Globus pallidus (tissue), 1 donor: ENCODE measurements at regions not wholly inside any gene's neighbourhood (a gene's known extent, or its start where the extent isn't known, plus 50 kb on each side); places are given as distances from the start of the nearest gene placed in this dataset.

Experiments
- DNase-seq: peaks from one replicate; pipeline ENCODE4 v3.0.0-alpha.2; 2015; ENCODE audit warnings: low spot score

DNA sequence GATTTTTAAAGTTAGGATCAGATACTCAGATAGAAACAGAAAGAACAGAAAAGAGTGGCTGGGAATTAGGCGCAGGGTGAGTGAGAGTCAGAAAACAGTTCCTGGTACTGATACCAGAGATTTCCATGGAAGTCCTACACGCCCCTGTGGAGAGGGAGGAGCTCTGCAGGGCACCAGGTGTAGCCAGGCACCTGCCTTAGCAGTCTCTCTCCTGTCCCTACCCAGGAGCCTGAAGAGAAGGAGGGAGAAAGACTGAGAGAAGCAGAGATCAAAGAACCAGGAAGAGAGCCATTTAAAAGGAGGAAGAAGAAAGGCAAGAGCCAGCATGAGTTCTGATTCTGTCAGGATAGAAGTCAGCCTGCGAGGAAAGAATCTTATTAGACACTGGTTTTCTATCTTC, 65.0 kb downstream of the CBLN1 start:
- DNase-seq: no peak

DNA sequence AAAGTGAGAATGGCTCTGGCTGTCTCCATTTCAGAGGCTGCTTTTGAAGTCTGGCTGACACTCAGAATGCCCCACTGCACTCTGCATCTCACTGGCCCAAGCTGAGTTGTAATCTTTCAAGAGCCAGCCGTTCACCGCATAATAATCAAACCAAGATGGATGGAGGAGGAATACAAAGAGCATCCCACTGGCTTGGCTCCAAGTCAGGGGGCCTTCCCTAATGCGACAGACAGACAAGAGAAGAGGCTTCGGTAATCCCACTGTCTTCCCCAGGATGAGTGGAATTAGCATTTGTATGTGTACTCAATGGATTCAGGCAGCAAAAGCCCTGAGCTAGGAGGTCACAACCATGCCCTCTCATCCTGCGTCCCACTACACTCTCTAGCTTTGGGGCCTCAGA, 68.0 kb downstream of the CBLN1 start:
- DNase-seq: no peak

DNA sequence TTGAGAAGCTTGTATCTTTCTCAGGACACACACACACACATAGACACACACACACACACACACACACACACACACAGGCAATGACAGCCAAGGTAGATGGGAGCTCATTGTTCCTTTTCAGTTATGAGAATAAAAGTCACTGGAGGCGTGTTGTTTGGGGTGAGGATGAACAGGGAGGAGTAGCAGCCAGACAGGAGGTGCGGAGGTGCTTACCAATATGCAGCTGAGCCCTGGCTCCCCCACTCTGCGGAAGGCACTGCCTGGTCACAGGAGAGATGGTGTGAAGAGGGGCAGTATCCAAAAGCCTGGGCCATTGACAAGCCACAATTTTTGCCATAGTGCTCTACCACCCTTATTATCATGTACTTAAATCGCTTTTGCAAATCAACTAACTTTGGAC, 77.4 kb downstream of the CBLN1 start:
- no peak for DNase-seq

DNA sequence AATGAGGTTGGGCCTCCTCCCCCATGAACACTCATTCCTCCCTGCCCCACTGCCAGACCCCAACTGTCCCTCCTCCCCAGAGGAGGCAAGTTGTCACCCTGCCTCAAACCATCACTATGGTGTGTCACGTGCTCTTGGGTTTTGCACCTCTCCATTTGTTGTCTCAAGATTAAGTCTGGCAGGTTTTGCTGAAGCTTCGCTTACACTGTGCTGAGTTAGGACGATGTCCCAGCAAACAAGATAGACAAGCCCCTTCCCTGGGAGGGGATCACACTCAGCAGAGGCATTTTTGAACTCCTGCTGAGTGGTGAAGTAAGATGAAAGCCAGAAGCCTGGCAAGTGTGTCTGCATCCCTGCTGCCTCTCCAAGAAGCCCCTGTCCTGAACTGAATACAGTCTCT, 78.3 kb downstream of the CBLN1 start:
- DNase-seq: no peak

DNA sequence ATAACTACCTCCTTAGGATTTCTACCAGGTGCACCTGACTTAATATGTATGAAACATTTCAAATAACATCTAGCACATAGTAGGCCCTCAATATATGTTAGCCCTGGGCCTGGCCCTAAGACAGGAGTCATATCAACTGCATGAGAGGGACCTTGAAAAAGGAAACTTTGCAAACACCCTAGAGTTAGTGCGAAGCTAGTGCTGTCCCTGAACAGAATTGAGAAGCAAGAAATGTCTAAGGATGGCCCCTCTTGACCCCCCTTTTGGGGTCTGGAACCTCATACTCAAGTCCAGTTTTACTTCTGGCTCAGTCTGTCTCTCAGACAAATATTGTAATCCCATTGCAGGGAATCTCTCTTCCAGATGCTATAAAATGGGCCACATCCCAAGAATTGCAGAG, 80.5 kb downstream of the CBLN1 start:
- no peak for DNase-seq

DNA sequence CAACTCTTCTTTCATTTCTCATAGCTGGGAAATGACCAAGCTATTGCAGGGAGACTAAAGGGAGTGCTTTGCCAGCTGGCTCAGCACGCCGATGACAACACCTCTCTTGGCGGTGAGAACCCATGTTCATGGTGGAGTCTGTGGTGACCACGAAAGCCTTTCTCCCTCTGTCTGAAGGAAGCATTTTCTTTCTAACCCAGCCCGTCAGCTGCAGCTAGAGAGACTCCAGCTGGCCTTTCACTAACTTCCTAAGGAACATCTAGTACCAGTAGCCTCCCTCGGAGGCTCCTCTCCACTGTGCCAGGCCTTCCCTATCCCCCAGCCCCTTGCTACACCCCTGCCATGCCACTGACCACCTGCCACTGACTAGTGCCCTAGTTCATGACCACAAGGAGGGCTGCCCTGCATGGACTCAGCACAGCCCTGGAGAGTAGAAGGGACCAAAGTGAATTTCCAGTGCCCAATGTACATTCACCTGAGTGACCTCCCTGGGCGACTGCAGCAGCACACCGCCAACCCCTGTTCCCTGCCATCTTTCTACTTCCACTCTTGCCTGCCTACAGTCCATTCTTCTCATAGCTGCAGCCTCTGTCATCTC, 81.3 kb downstream of the CBLN1 start:
- DNase-seq: no peak

DNA sequence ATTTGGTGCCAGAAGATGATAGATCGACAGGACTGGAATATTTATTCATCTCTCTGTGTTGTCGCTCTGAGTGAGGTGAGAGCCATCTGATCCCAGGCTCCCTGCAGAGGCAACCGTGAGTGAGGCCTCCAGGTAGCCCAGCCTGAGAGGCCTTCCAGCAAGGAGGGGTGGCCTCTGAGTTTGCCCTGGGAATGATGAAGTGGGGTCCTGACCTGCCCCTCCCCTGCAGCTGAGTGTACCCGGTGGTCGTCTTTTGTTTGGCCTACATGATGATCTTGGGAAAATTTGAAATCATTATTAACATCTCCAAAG, 86.4 kb downstream of the CBLN1 start:
- no peak for DNase-seq

DNA sequence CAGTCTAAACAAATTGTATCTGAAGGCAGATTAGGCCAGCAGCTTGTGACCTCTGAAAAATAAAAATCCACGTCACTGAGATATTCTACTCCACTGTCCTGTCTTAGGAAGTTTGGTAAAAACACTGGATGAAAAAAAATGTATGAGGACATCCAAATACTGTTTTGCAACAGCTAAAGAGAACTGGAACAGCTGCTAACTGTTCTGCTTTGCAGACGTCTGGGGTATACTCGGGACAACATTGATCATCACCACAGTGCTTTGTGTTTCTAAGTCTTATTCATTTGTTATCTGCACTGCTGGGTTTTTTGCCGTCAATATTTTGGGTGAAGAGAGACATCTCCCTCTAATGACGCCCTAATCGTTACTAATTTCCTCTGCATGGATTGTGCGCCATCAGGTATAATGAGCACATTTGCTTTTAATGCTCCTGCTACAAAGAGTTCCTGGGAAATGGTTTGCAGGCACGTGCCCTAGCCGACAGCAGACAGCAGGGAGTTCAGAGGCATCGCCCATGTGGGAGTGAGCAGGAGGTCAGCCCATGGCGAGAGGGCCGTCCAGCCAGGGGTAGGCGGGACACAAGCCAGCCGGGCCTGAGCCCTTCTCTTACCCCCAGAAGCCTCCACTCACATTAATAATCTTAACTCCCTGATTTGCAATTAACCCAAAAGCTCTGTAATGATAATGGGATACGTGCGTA, 87.0 kb downstream of the CBLN1 start:
- DNase-seq: no peak

DNA sequence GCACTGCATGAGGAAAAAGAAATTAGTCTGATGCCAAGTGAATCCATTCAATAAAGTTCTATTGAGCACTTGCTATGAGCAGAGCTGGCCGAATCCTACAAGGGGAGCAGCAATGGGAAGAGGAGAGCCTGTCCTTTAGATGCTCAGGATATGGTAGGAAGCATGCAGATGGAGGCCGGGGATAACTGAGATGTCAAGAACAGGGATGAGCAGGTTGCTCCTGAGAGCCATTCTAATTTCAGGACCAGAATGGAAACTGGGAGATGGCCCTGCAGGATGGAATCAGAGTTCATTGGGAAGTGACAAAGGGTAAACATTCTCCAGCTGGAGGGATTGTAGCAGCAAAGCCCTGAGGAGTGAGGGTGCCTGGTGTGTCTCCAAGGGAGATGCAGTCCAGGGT, 88.0 kb downstream of the CBLN1 start:
- no peak for DNase-seq

DNA sequence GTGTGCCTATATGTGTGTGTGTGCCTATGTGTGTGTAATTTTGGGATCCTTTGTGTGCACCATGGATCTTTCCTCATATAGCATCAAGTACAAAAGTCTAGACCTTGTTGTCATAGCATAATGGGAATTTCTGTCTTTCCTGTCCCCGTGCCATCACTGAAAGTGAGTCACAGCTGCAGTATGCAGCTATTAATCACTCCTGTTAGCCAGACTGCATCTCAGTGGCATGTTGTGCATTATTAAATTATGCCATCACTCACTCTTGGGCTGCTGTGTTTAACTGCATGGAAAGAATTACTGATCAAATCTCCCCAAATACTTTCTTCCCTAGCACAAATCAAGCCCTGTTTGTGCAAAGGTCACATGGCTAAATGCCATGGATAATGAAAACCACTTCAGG, 92.4 kb downstream of the CBLN1 start:
- DNase-seq: no peak

DNA sequence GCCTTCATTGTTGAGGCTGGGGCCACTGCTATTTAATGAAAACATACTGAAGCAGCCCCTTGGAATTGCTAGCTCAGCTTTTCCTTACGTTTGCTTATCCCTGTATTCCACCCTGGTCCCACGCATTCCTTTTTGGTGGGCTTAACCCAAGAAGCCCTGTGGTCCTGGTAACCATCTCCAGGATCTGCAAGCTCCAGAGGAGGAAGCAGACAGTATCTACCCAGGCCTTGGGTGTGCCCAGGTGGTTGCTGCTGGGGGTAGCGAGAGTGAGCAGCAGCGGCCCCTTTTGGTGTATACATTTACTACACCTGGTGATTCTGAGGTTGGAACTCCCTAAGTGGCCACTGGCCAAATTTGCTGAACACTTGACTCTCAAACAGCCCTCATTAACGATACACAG, 97.7 kb downstream of the CBLN1 start:
- no peak for DNase-seq

DNA sequence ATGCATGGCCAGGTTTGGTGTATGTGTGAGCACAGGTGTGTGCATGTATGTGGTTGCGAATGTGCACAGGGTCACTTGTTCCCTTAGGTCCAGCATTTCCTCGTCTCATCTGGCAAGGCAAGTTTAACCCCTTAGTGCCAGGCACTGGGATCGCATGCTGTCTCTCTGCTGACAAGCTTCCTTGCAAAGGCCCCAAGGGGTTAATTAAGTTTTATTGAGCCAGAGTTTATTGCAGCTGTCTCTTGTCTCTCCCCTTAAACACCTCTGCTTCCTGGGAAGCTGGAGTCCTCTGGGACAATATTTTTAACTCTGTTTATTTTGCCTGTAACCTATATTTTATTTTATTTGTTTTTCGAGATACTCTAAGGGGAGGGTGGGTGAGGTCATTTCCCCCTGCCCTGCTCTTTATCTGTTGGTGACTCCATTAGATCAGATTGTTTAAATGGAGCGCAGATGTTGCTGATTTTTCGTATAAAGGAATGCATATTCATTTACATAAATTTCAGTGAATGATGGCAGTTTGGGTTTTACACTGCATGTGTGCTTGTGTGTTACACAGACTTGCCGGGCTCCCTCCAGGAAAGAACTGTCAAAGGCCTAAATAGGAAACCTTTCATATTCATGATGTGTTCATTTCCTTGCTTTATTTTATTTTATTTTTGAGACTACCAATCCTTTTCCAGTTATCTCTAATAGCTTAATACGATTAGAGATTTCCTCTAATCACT, 99.7 kb downstream of the CBLN1 start:
- no peak for DNase-seq

DNA sequence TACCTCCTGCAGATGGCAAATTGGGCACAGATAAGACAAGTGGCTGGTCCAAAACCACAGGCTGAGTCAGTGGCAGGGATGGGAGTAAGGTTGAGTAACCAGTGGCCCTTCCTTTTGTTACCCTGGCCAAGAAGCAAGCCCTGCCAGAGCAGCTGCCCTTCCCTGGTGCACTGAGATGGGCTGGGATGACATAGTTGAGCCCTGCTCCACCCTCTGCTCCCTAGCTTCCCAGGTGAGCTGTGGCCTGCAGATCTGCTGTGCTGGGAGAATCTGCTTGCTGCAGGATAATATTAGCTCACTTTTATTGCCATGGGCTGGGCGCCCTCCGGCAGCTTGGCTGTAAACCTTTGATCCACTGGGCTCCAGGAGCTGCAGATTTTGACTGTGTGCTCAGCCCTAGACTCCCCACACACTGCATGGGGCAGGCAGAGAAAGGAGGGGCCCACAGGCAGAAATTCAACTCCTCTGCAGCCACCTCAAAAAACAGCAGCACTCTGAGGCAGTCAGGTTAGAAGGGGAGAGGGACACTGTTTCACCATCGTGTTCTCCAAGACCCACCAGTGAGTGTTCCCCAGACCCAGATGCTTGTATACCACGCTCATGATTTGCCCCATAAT, 101.8 kb downstream of the CBLN1 start:
- no peak for DNase-seq

DNA sequence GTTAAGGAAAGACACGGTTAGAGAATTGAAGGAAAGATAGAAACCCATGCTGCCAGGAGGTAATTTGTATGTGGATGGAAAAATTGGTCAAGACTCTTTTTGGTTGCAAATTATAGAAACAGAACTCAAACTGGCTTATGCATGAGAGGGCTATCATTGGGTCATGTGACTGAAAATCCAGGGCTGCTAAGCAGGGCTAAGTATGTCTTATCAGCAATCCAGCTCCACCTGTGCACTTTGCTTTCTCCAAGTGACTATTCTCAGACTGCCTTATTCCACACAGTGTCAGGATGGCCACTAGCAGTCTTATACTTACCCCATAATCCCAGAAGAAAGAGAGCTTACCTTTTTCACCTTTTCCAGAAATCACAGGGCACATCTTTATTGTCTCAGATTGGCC, 113.5 kb downstream of the CBLN1 start:
- DNase-seq: no peak

DNA sequence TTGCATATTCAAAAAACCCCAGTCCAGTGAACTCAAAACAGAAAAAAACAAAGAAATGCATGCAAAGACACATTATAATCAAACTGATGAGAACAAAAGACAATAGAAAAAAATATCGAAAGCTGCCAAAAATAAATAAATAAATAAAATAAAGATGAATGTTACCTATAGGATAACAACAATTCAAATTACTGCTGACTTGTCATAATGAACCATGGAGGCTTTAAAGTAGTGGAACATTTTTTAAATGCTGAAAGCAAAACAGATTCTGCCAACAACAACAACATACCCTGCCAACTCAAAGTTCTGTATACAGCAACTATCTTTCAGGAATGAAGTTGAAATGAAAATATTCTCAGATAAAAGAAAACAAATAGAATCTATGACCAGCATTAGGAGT, 116.6 kb downstream of the CBLN1 start:
- no peak for DNase-seq

DNA sequence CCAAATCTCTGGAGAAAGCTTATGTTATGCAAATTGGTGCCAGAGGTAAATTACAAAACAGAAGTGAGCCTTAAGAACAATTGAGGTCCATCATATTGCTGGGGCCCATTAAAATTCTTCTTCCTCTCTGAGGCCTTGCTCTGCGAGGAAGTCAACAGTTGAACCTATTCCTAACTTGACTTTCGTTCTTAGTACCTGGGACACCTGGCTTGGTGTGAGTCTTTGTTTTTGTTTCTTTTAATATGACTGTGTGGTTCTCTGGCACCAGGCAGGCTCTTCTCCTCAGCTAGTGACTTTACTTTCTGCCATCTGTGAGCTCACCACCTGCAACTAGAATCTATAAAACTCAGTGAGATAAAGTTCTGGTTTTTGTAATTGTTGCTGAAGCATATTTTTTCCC, 120.4 kb downstream of the CBLN1 start:
- DNase-seq: no peak

DNA sequence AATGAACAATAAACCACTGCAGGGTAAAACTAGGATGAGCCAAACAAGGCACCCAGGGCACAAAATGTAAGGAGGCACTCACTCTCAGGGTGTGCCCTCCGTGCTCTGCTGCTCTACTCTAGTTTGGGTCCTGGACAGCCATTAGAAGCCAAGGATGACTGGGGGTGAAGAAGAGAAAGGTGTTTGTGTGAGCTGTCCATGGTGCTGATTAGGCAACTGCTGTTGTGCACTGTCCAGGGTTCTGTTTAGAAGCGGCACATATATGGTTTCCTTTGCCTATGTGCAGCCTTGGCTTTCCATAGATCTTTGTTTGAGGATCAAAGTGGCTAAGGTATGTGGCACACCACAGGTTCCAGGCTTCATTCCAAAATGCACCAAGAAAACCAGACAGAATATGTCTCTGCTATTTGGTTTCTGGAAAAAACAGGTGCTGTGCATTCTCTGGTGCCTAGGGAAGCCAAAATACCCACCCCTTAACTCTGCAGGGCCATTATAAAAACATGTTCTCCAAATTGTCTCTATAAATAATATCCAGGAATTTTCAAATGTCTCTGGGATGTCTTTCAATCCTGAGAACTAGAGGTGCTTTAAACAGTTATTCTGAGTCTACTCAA, 123.5 kb downstream of the CBLN1 start:
- DNase-seq: no peak

DNA sequence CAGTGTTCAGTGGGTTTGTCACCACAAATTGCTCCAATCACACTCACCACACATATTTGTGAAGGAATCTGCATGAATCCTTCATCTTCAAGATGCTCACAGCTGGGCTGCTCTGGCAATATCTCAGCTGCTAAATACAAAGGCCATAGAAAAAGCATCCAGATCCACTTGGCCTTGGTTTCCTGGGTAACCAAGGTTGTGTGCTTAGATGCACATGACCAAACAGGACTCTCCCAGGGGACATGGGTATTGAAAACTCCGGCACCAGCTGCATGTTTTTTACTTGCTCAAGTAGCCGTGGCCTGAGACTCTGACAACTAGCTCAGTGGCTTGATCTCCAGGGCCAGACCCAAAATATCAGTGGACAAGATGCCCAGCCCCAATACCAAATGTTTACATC, 131.3 kb downstream of the CBLN1 start:
- DNase-seq: no peak

DNA sequence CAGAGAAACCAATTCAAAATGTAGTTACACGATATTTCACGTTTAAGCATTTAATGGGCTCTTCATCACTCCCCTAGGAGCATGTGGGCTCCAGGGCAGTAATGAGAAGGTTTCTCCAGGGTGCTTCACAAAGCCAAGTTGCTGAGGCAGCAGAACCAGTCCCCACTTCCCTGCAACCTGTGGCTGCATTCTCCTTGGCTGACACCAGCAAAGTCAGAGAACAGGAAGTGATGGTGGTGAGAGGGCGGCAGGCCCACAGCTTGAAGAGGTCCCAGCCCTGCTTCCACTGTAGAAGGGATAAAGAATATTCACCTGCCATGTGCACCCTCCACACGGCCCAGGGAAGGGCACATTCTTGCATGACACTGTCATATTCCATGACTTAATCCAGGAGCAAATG, 133.2 kb downstream of the CBLN1 start:
- no peak for DNase-seq

DNA sequence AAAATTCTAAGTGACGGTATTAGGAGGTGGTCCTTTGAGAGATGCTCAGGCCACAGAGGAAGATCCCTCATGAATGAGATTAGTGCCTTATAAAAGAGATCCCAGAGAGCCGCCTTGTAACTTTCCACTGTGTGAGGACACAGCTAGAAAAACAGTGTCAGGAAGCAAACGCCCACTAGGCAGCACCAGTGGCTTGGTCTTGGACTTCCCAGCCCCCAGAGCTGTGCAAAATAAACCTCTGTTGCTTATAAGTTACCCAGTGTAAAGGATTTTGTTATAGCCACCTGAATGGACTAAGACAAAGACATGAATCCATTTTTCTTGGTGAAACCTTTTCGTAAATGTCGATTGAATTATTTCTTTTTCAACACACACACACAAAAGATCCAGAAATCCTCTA, 141.0 kb downstream of the CBLN1 start:
- no peak for DNase-seq

DNA sequence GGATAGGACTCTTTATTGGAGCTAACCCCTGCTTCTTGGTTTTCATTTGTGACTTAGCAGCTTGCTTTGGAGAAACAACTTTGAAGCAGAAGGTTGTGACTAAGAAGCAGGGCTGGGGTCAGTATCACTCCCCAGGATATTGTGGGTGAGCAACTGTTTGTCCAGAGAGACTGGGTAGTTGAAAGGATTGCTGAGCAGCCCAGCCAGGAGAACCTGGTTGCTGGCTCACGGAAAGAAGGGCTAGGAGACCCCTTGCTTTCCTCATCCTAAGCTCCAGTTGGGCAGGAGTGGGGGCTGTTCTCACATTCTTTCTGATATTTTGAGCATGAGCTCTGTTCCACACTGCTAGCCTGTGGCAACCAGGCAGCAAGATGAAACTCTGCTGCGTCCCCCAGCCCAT, 151.2 kb downstream of the CBLN1 start:
- no peak for DNase-seq

DNA sequence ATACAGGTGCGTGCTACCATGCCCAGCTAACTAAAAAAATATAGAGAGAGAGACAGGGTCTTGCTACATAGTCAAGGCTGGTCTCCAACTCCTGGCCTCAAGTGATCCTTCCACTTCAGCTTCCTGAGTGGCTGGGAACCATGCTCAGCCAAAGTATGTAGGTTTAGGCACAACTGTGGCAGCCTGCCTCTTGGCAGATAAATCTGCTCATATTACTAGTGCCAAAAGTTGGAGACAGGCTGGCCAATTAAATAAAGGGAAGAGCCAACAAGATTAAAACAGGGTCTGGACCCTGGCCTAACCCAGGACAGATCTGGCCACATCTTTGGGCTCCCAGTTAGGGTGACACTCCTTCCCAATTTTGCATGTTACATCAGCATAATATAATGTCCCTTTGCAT, 151.7 kb downstream of the CBLN1 start:
- no peak for DNase-seq

DNA sequence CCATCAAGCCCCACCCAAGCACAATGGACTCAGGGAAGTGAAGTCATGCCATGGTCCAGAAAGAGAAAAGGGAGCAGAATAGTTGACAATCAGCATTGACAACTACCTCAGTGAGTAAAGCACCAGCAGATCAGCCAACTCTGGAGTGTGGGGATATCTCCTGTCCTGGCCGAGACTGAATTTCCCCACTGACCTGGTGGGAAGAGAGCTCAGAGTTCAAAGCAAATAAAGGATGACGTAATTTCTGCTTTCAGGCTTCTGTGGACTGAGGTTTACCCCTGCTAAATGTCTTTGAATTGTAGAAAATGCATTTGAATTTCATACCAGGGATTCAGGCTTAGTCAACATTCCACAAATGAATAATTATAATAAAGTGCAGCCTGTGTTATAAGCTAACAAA, 152.9 kb downstream of the CBLN1 start:
- no peak for DNase-seq
